IMR-90 (cell line): ENCODE measurements at regions not wholly inside any gene's neighbourhood (a gene's known extent, or its start where the extent isn't known, plus 50 kb on each side); places are given as distances from the start of the nearest gene placed in this dataset.

Source experiments
- ATAC-seq: fragments of 200-7000 bp; cut with Tn5 transposase; 2 replicates; pipeline ENCODE4 v1.9.1; 2020; ENCODE audit warnings: low read depth, mild to moderate bottlenecking, moderate library complexity
- BruUV-seq: library from RNA; stranded (reverse); fragments of 400-500 nt; replicated peaks from 2 replicates; lab custom pipeline; 2021; lab: Mats Ljungman, UMichigan
- CTCF ChIA-PET: fragments of 300-600 bp; formaldehyde crosslinking; extraction: SDS; loops from one replicate; lab custom pipeline; 2021; ENCODE audit warnings: antibody characterized with exemption; lab: Yijun Ruan, JAX
- POLR2A ChIA-PET: fragments of 300-600 bp; sonication (Branson Sonifier 250); formaldehyde crosslinking; loops from one replicate; lab custom pipeline; 2022; ENCODE audit warnings: antibody characterized with exemption; ENCODE audit not compliant: unreplicated experiment; lab: Charles Lee
- DNase-seq: peaks from one replicate; pipeline ENCODE4 v3.0.0; 2013
- H2AFZ ChIP-seq: replicated peaks from 2 replicates; pipeline ENCODE3; 2013; ENCODE audit warnings: low read length, mild to moderate bottlenecking; ENCODE audit not compliant: poor library complexity
- H2AK5ac ChIP-seq: 2 replicates; pipeline ENCODE4 v1.6.1; 2013; ENCODE audit warnings: low read depth, low read length, inconsistent platforms
- H2AK9ac ChIP-seq: replicated peaks from 2 replicates; pipeline ENCODE3; 2013; ENCODE audit warnings: mild to moderate bottlenecking, low read depth, low read length, moderate library complexity; ENCODE audit not compliant: poor library complexity
- H2BK120ac ChIP-seq: 2 replicates; pipeline ENCODE4 v1.6.1; 2013; ENCODE audit warnings: low read depth, low read length, inconsistent platforms
- H2BK15ac ChIP-seq: 3 replicates; pipeline ENCODE4 v1.6.1; 2013; ENCODE audit warnings: low read depth, low read length, inconsistent platforms
- H2BK20ac ChIP-seq: 2 replicates; pipeline ENCODE4 v1.6.1; 2013; ENCODE audit warnings: low read depth, mild to moderate bottlenecking, inconsistent platforms, low read length, moderate library complexity
- H2BK5ac ChIP-seq: 2 replicates; pipeline ENCODE4 v1.6.1; 2013; ENCODE audit warnings: mild to moderate bottlenecking, low read depth, low read length, inconsistent platforms; ENCODE audit not compliant: poor library complexity, severe bottlenecking
- H3K14ac ChIP-seq: replicated peaks from 2 replicates; pipeline ENCODE4 v1.6.1; 2013; ENCODE audit warnings: low read depth, low read length, inconsistent platforms
- H3K18ac ChIP-seq: 2 replicates; pipeline ENCODE4 v1.6.1; 2013; ENCODE audit warnings: low read depth, low read length, control low read depth
- H3K23ac ChIP-seq: 2 replicates; pipeline ENCODE4 v1.6.1; 2013; ENCODE audit warnings: low read depth, low read length, inconsistent platforms
- H3K27ac ChIP-seq: 2 replicates; pipeline ENCODE4 v1.5.1; 2013; ENCODE audit warnings: mild to moderate bottlenecking, control low read depth, low read length; ENCODE audit not compliant: insufficient read depth
- H3K27me3 ChIP-seq: 2 replicates; pipeline ENCODE4 v1.6.1; 2013; ENCODE audit warnings: low read length; ENCODE audit not compliant: control insufficient read depth, insufficient read depth
- H3K36me3 ChIP-seq: 2 replicates; pipeline ENCODE4 v1.6.1; 2013; ENCODE audit warnings: low read length, mixed read lengths; ENCODE audit not compliant: control insufficient read depth, insufficient read depth
- H3K4ac ChIP-seq: 2 replicates; pipeline ENCODE4 v1.6.1; 2013; ENCODE audit warnings: low read depth, low read length, inconsistent platforms
- H3K4me1 ChIP-seq: 2 replicates; pipeline ENCODE4 v1.6.1; 2013; ENCODE audit warnings: low read length, mixed read lengths; ENCODE audit not compliant: control insufficient read depth, insufficient read depth
- H3K4me2 ChIP-seq: 2 replicates; pipeline ENCODE4 v1.6.1; 2013; ENCODE audit warnings: low read depth, mild to moderate bottlenecking, control low read depth, low read length, moderate library complexity
- H3K4me3 ChIP-seq: 2 replicates; pipeline ENCODE4 v1.5.1; 2013; ENCODE audit warnings: low read depth, mild to moderate bottlenecking, control low read depth, low read length, moderate library complexity; ENCODE audit not compliant: insufficient read depth
- H3K56ac ChIP-seq: 2 replicates; pipeline ENCODE4 v1.6.1; 2013; ENCODE audit warnings: low read length, inconsistent platforms; ENCODE audit not compliant: insufficient read depth; ENCODE audit errors: extremely low read depth
- H3K79me1 ChIP-seq, 2 experiments: 2 replicates each; pipeline ENCODE4 v1.6.1; 2013; ENCODE audit warnings: low read length in 2 of 2, inconsistent platforms in 1 of 2, low read depth in 1 of 2
- H3K9ac ChIP-seq: 2 replicates; pipeline ENCODE4 v1.6.1; 2013; ENCODE audit warnings: low read depth, low read length, control low read depth
- H3K9me1 ChIP-seq: 2 replicates; pipeline ENCODE4 v1.6.1; 2013; ENCODE audit warnings: low read length, inconsistent platforms; ENCODE audit not compliant: insufficient read depth
- H3K9me3 ChIP-seq: 2 replicates; pipeline ENCODE4 v1.6.1; 2013; ENCODE audit warnings: low read length; ENCODE audit not compliant: control insufficient read depth, insufficient read depth
- H4K20me1 ChIP-seq: 2 replicates; pipeline ENCODE4 v1.6.1; 2013; ENCODE audit warnings: low read length, inconsistent platforms; ENCODE audit not compliant: insufficient read depth
- H4K5ac ChIP-seq: 2 replicates; pipeline ENCODE4 v1.6.1; 2013; ENCODE audit warnings: mild to moderate bottlenecking, low read depth, low read length, control low read depth
- H4K8ac ChIP-seq, 2 experiments: 2 replicates each; pipeline ENCODE4 v1.6.1; 2013; ENCODE audit warnings: low read depth in 2 of 2, low read length in 2 of 2, control low read depth in 1 of 2, inconsistent platforms in 1 of 2
- H4K91ac ChIP-seq: 2 replicates; pipeline ENCODE4 v1.6.1; 2013; ENCODE audit warnings: low read depth, low read length, inconsistent platforms; ENCODE audit not compliant: insufficient read depth
- BHLHE40 ChIP-seq: fragments of 150-350 bp; IDR thresholded peaks from 2 replicates; pipeline ENCODE4 v1.6.1; 2016; ENCODE audit warnings: mild to moderate bottlenecking, low read depth, low read length
- CEBPB ChIP-seq: IDR thresholded peaks from 2 replicates; pipeline ENCODE4 v1.6.1; 2012; ENCODE audit warnings: low read depth, low read length, improper control_type of control experiment
- FOS ChIP-seq: fragments of 150-350 bp; IDR thresholded peaks from 2 replicates; pipeline ENCODE4 v1.6.1; 2016; ENCODE audit warnings: low read depth, low read length
- MAFK ChIP-seq: IDR thresholded peaks from 2 replicates; pipeline ENCODE4 v1.6.1; 2012; ENCODE audit warnings: low read depth, low read length, improper control_type of control experiment
- MAZ ChIP-seq: IDR thresholded peaks from 2 replicates; pipeline ENCODE4 v1.6.1; 2012; ENCODE audit warnings: low read depth, mild to moderate bottlenecking, low read length, improper control_type of control experiment, moderate library complexity, borderline replicate concordance
- NFE2L2 ChIP-seq: fragments of 150-350 bp; IDR thresholded peaks from 2 replicates; pipeline ENCODE4 v1.6.1; 2016; ENCODE audit warnings: low read depth, mild to moderate bottlenecking, low read length
- POLR2A ChIP-seq: IDR thresholded peaks from 2 replicates; pipeline ENCODE4 v1.6.1; 2012; ENCODE audit warnings: mild to moderate bottlenecking, low read depth, low read length
- RAD21 ChIP-seq: IDR thresholded peaks from 2 replicates; pipeline ENCODE4 v1.6.1; 2012; ENCODE audit warnings: low read length, improper control_type of control experiment
- RCOR1 ChIP-seq: IDR thresholded peaks from 2 replicates; pipeline ENCODE4 v1.6.1; 2012; ENCODE audit warnings: mild to moderate bottlenecking, low read length, improper control_type of control experiment; ENCODE audit not compliant: insufficient replicate concordance
- RFX5 ChIP-seq: IDR thresholded peaks from 2 replicates; pipeline ENCODE4 v1.8.0; 2012; ENCODE audit warnings: low read depth, mild to moderate bottlenecking, low read length, moderate library complexity
- SMC3 ChIP-seq: fragments of 150-350 bp; IDR thresholded peaks from 2 replicates; pipeline ENCODE4 v1.6.1; 2016; ENCODE audit warnings: low read depth, mild to moderate bottlenecking, antibody characterized with exemption, low read length, moderate library complexity
- WGBS, 2 experiments: methylation state at CpG; one replicate each; pipeline versions ENCODE4 v1.1.5 to v1.1.7; 2013; ENCODE audit warnings: missing lambda C conversion rate in 2 of 2; ENCODE audit not compliant: insufficient read length in 1 of 2; ENCODE audit errors: extremely low coverage in 2 of 2; 5-methylcytosine and 5-hydroxymethylcytosine counted together
- dilution Hi-C: fragments of 300-500 bp; cut with HindIII; formaldehyde crosslinking; loops from one replicate; pipeline ENCODE4 v1.14.3; 2018; ENCODE audit warnings: low sequenced_read_pairs; ENCODE audit not compliant: unreplicated experiment
- in situ Hi-C: fragments of 300-500 bp; cut with MboI; formaldehyde crosslinking; loops from 3 replicates; pipeline ENCODE4 v1.14.3; 2019; ENCODE audit warnings: low sequenced_read_pairs, inconsistent platforms, mixed read lengths
- intact Hi-C: fragments of 100-400 bp; cut with micrococcal nuclease; formaldehyde crosslinking; loops from 2 replicates; pipeline ENCODE4 v1.10.0; 2022
- TF ChIP-seq, protein P1 (sequence below): fragments of 150-350 bp; IDR thresholded peaks from 2 replicates; pipeline ENCODE4 v1.6.1; 2016; ENCODE audit warnings: low read depth, mild to moderate bottlenecking, low read length, moderate library complexity, borderline replicate concordance
- TF ChIP-seq, protein P2 (sequence below): fragments of 150-350 bp; IDR thresholded peaks from 2 replicates; pipeline ENCODE4 v1.6.1; 2017; ENCODE audit warnings: mild to moderate bottlenecking, antibody characterized with exemption, low read length, low read depth

DNA sequence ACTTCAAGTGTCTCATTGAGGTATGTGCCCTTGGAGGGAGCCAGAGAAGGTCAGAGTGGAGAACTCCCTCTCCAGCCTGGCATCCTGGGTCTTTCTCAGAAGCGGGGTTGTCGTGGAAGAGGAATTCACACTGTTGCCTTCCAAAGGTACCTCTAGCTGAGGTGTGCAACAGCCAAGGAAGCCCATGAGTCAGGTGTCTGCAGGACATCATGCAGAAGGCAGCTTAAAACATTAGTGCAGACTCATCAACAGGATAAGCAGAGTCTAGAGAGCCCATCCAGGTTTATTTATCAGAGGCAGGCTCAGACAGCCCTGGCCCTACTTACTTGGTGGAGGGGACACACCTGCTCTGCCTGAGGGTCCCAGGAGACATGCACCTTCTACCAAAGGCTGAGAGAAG lies 95.6 kb upstream of the TPM1 start:
- peaks cover 6% of the 10 kb centered on the region for H3K4me1 ChIP-seq
- no peak overlapping the region for H2AK9ac ChIP-seq
- no peak overlapping the region for H2BK20ac ChIP-seq
- H3K9me1 ChIP-seq: peaks cover 17% of the 10 kb centered on the region
- dilution Hi-C loops (no loop called here), intact Hi-C loops (no loop called here), in situ Hi-C loops (no loop called here)
- no peak overlapping the region for H2AFZ ChIP-seq
- H3K4me3 ChIP-seq: no peak overlapping the region
- no peak overlapping the region for H3K9ac ChIP-seq
- no peak overlapping the region for H3K4ac ChIP-seq
- no peak overlapping the region for H2BK15ac ChIP-seq
- H3K27ac ChIP-seq: no peak overlapping the region
- ChIA-PET CTCF (interaction anchor here (1.1 kb wide), 1 partner anchor 12 kb away, joined by 3 read pairs; no protein-coding TSS in a partner anchor), POLR2A (no interaction called here)
- no peaks in the 10 kb centered on the region for H3K9me3 ChIP-seq
- H3K36me3 ChIP-seq: no peaks in the 10 kb centered on the region
- BruUV-seq: no TSS peak
- 0 out of 4 replicates have a peak, but pooled peaks cover 0 to 3% of the 10 kb centered on the region in 2 experiments for H3K79me1 ChIP-seq
- no peak overlapping the region for H4K8ac ChIP-seq
- no peak overlapping the region for H4K91ac ChIP-seq
- H2BK120ac ChIP-seq: no peak overlapping the region
- 100% methylated on average over 1 of the region's 2 CpGs; no CpG with 5 or more reads in 1 of the 2 experiments for WGBS, 2 experiments
- DNase-seq: no peak
- H3K56ac ChIP-seq: no peak overlapping the region
- TF ChIP-seq CEBPB (no peak), POLR2A (no peak), RFX5 (no peak), FOS (no peak), RAD21 (no peak), NFE2L2 (no peak), RCOR1 (no peak), BHLHE40 (no peak), SMC3 (no peak), MAZ (no peak), MAFK (no peak)
- TF ChIP-seq, protein P1, sequence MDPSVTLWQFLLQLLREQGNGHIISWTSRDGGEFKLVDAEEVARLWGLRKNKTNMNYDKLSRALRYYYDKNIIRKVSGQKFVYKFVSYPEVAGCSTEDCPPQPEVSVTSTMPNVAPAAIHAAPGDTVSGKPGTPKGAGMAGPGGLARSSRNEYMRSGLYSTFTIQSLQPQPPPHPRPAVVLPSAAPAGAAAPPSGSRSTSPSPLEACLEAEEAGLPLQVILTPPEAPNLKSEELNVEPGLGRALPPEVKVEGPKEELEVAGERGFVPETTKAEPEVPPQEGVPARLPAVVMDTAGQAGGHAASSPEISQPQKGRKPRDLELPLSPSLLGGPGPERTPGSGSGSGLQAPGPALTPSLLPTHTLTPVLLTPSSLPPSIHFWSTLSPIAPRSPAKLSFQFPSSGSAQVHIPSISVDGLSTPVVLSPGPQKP: no peak
- TF ChIP-seq, protein P2, sequence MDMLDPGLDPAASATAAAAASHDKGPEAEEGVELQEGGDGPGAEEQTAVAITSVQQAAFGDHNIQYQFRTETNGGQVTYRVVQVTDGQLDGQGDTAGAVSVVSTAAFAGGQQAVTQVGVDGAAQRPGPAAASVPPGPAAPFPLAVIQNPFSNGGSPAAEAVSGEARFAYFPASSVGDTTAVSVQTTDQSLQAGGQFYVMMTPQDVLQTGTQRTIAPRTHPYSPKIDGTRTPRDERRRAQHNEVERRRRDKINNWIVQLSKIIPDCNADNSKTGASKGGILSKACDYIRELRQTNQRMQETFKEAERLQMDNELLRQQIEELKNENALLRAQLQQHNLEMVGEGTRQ: no peak
- no peak overlapping the region for H2AK5ac ChIP-seq
- ATAC-seq: no peak
- H4K20me1 ChIP-seq: no peaks in the 10 kb centered on the region
- H3K23ac ChIP-seq: no peak overlapping the region
- no peak overlapping the region for H3K18ac ChIP-seq
- no peak overlapping the region for H2BK5ac ChIP-seq
- no peak overlapping the region for H3K14ac ChIP-seq
- H4K5ac ChIP-seq: no peak overlapping the region
- no peak overlapping the region for H3K4me2 ChIP-seq
- H3K27me3 ChIP-seq: peaks cover 2% of the 10 kb centered on the region; the same call in 1 of the 2 replicates
